HCT116 (cell line): ENCODE measurements at regions not wholly inside any gene's neighbourhood (a gene's known extent, or its start where the extent isn't known, plus 50 kb on each side); places are given as distances from the start of the nearest gene placed in this dataset.

Experiments used
- ATAC-seq: fragments of 200-7000 bp; cut with Tn5 transposase; 2 replicates; pipeline ENCODE4 v1.9.1; 2020; ENCODE audit warnings: mild to moderate bottlenecking, moderate library complexity
- BruUV-seq: library from RNA; stranded (reverse); fragments of 400-500 nt; replicated peaks from 2 replicates; lab custom pipeline; 2021; lab: Mats Ljungman, UMichigan
- CTCF ChIA-PET: fragments of 300-600 bp; sonication (Branson Sonifier 250); formaldehyde crosslinking; loops from one replicate; lab custom pipeline; 2021; ENCODE audit warnings: antibody characterized with exemption; lab: Charles Lee
- POLR2A ChIA-PET: fragments of 300-600, 350-600 bp; sonication (Branson Sonifier 250); formaldehyde crosslinking; loops from one replicate; lab custom pipeline; 2021; ENCODE audit warnings: antibody characterized with exemption; lab: Charles Lee
- RAD21 ChIA-PET, 2 experiments: fragments of 300-600 bp; sonication (Branson Sonifier 250); formaldehyde crosslinking; loops; one replicate each; lab custom pipeline; 2023; ENCODE audit warnings: low total read pairs in 2 of 2; ENCODE audit not compliant: uncharacterized antibody in 2 of 2, unreplicated experiment in 2 of 2, low non-redundant PET in 1 of 2; lab: Charles Lee
- DNase-seq: peaks from one replicate; pipeline ENCODE4 v3.0.0-alpha.2; 2010; ENCODE audit warnings: low read depth, low spot score
- H2AFZ ChIP-seq: fragments of 200-600 bp; shearing (Covaris generic), sonication (generic); 2 replicates; pipeline ENCODE4 v1.6.1; 2017; ENCODE audit warnings: low read depth, mixed run types, mixed read lengths, antibody characterized with exemption, low read length; ENCODE audit not compliant: poor library complexity, severe bottlenecking
- H3K27ac ChIP-seq: 2 replicates; pipeline ENCODE4 v1.5.1; 2012; ENCODE audit warnings: low read depth, low read length
- H3K27me3 ChIP-seq: fragments of 200-600 bp; sonication (generic); 2 replicates; pipeline ENCODE4 v1.6.1; 2016; ENCODE audit warnings: mixed run types, low read length, mixed read lengths; ENCODE audit not compliant: insufficient read depth
- H3K36me3 ChIP-seq, 2 experiments: fragments of 200-500 bp in 1 of 2; fragments of 200-600 bp in 1 of 2; sonication (Bioruptor generic) in 1 of 2; sonication (generic) in 1 of 2; 2 replicates each; pipeline versions ENCODE4 v1.5.1 to v1.6.1; 2014 to 2016; ENCODE audit warnings: low read length in 2 of 2, inconsistent platforms in 1 of 2, mixed read lengths in 1 of 2, mixed run types in 1 of 2; ENCODE audit not compliant: insufficient read depth in 2 of 2, control insufficient read depth in 1 of 2
- H3K4me1 ChIP-seq, 2 experiments: fragments of 200-600 bp in 1 of 2; sonication (generic) in 1 of 2; 2 replicates each; pipeline versions ENCODE4 v1.5.1 to v1.6.1; 2012 to 2017; ENCODE audit warnings: low read length in 2 of 2, inconsistent platforms in 1 of 2, mild to moderate bottlenecking in 1 of 2, mixed read lengths in 1 of 2, mixed run types in 1 of 2, moderate library complexity in 1 of 2; ENCODE audit not compliant: insufficient read depth in 2 of 2, control insufficient read depth in 1 of 2
- H3K4me2 ChIP-seq: fragments of 200-600 bp; sonication (generic); 2 replicates; pipeline ENCODE4 v1.6.1; 2017; ENCODE audit warnings: mixed run types, low read length, mixed read lengths
- H3K4me3 ChIP-seq, 2 experiments: fragments of 200-600 bp in 1 of 2; sonication (generic) in 1 of 2; replicated peaks in 1 of 2; 2 replicates each; pipeline ENCODE4 v1.5.1; 2011 to 2016; ENCODE audit warnings: low read length in 2 of 2, control low read depth in 1 of 2, low read depth in 1 of 2, mild to moderate bottlenecking in 1 of 2, mixed read lengths in 1 of 2, mixed run types in 1 of 2
- H3K79me2 ChIP-seq: fragments of 200-600 bp; sonication (generic); 2 replicates; pipeline ENCODE4 v1.6.1; 2017; ENCODE audit warnings: mild to moderate bottlenecking, mixed run types, low read length, moderate library complexity, mixed read lengths; ENCODE audit not compliant: insufficient read depth
- H3K9ac ChIP-seq: fragments of 200-600 bp; sonication (generic); 2 replicates; pipeline ENCODE4 v1.6.1; 2016; ENCODE audit warnings: low read length, mixed read lengths
- H3K9me2 ChIP-seq: fragments of 200-600 bp; sonication (generic), shearing (Covaris generic); 2 replicates; pipeline ENCODE4 v1.6.1; 2017; ENCODE audit warnings: mixed run types, mild to moderate bottlenecking, moderate library complexity; ENCODE audit not compliant: insufficient read depth
- H3K9me3 ChIP-seq, 2 experiments: fragments of 200-500 bp in 1 of 2; fragments of 200-600 bp in 1 of 2; sonication (Bioruptor generic) in 1 of 2; sonication (generic) in 1 of 2; 2 replicates each; pipeline ENCODE4 v1.6.1; 2014 to 2017; ENCODE audit warnings: low read length in 2 of 2, mixed read lengths in 2 of 2, inconsistent platforms in 1 of 2, low read depth in 1 of 2, mild to moderate bottlenecking in 1 of 2, mixed run types in 1 of 2, moderate library complexity in 1 of 2; ENCODE audit not compliant: control insufficient read depth in 1 of 2, insufficient read depth in 1 of 2
- H4K20me1 ChIP-seq: fragments of 200-600 bp; sonication (generic), shearing (Covaris generic); 2 replicates; pipeline ENCODE4 v1.6.1; 2017; ENCODE audit warnings: mixed run types, mild to moderate bottlenecking, moderate library complexity; ENCODE audit not compliant: insufficient read depth
- CEBPB ChIP-seq: IDR thresholded peaks from 2 replicates; pipeline ENCODE4 v1.6.1; 2012; ENCODE audit warnings: low read depth
- EGR1 ChIP-seq: IDR thresholded peaks from 2 replicates; pipeline ENCODE4 v1.6.1; 2012; ENCODE audit warnings: low read depth
- ELF1 ChIP-seq: IDR thresholded peaks from 2 replicates; pipeline ENCODE4 v1.6.1; 2012; ENCODE audit warnings: low read depth, borderline replicate concordance
- FOSL1 ChIP-seq: IDR thresholded peaks from 2 replicates; pipeline ENCODE4 v1.6.1; 2012; ENCODE audit warnings: low read depth
- JUND ChIP-seq: IDR thresholded peaks from 2 replicates; pipeline ENCODE4 v1.6.1; 2012
- MAX ChIP-seq: IDR thresholded peaks from 2 replicates; pipeline ENCODE4 v1.6.1; 2012
- POLR2A ChIP-seq: IDR thresholded peaks from 2 replicates; pipeline ENCODE4 v1.7.0; 2011; ENCODE audit warnings: borderline replicate concordance; ENCODE audit not compliant: insufficient read depth, insufficient read length; ENCODE audit errors: extremely low read depth
- POLR2AphosphoS5 ChIP-seq: IDR thresholded peaks from 2 replicates; pipeline ENCODE4 v1.6.1; 2011; ENCODE audit warnings: mild to moderate bottlenecking, low read depth, low read length, moderate library complexity
- SIN3A ChIP-seq: IDR thresholded peaks from 2 replicates; pipeline ENCODE4 v1.6.1; 2012; ENCODE audit warnings: low read depth
- TCF7L2 ChIP-seq: IDR thresholded peaks from 2 replicates; pipeline ENCODE4 v1.7.0; 2011; ENCODE audit warnings: borderline replicate concordance, inconsistent platforms; ENCODE audit not compliant: insufficient read depth, insufficient read length; ENCODE audit errors: extremely low read depth
- YY1 ChIP-seq: IDR thresholded peaks from 2 replicates; pipeline ENCODE4 v1.6.1; 2011; ENCODE audit warnings: low read length, low read depth, moderate library complexity, mild to moderate bottlenecking; ENCODE audit not compliant: insufficient replicate concordance; ENCODE audit errors: extremely low read depth
- ZFX ChIP-seq: fragments of 450-650 bp; IDR thresholded peaks from 2 replicates; pipeline ENCODE4 v1.6.1; 2017
- ZNF274 ChIP-seq: fragments of 200-500 bp; sonication (Bioruptor generic); IDR thresholded peaks from 2 replicates; pipeline ENCODE4 v1.6.1; 2014; ENCODE audit warnings: mild to moderate bottlenecking, low read depth, low read length, inconsistent platforms
- intact Hi-C: fragments of 100-400 bp; cut with micrococcal nuclease; formaldehyde crosslinking; loops from 2 replicates; pipeline ENCODE4 v1.10.0; 2022

GRCh38 chr11:115632061-115632460, 127.8 kb upstream of the CADM1 start:
- Histone ChIP-seq H3K27ac (no peak overlapping the region), H2AFZ (no peak overlapping the region), H3K4me1 (no peaks in the 10 kb centered on the region), H3K27me3 (no peaks in the 10 kb centered on the region), H3K4me3 (no peak overlapping the region), H3K9ac (no peak overlapping the region), H4K20me1 (no peaks in the 10 kb centered on the region), H3K9me2 (no peaks in the 10 kb centered on the region), H3K79me2 (no peaks in the 10 kb centered on the region), H3K4me2 (no peak overlapping the region), H3K36me3 (no peaks in the 10 kb centered on the region), H3K9me3 (peaks cover 0 to 3% of the 10 kb centered on the region in 2 experiments; a peak in 2 of 4 replicates)
- ChIA-PET RAD21 (no interaction called here), CTCF (no interaction called here), POLR2A (no interaction called here)
- DNase-seq (no peak), ATAC-seq (no peak)
- no peak for TF ChIP-seq TCF7L2
- TF ChIP-seq MAX, result no peak
- intact Hi-C loops, result no loop called here
- no TSS peak for BruUV-seq

GRCh38 chr11:115631609-115632008, 127.4 kb upstream of the CADM1 start:
- Histone ChIP-seq H2AFZ (no peak overlapping the region), H3K4me3 (no peak overlapping the region), H3K4me1 (no peaks in the 10 kb centered on the region), H3K27me3 (no peaks in the 10 kb centered on the region), H3K9me3 (peaks cover 0 to 3% of the 10 kb centered on the region in 2 experiments; a peak in 2 of 4 replicates), H3K36me3 (no peaks in the 10 kb centered on the region), H3K27ac (no peak overlapping the region), H3K4me2 (no peak overlapping the region), H3K79me2 (no peaks in the 10 kb centered on the region), H3K9ac (no peak overlapping the region), H3K9me2 (no peaks in the 10 kb centered on the region), H4K20me1 (no peaks in the 10 kb centered on the region)
- CTCF ChIA-PET, result no interaction called here
- no TSS peak for BruUV-seq
- RAD21 ChIA-PET, result no interaction called here
- POLR2A ChIA-PET, result no interaction called here
- intact Hi-C loops, result no loop called here
- no peak for DNase-seq
- no peak for ATAC-seq
- TF ChIP-seq MAX (no peak), TCF7L2 (no peak), ZFX (no peak), ZNF274 (no peak), ELF1 (no peak), POLR2A (no peak), EGR1 (no peak), CEBPB (no peak), SIN3A (no peak), FOSL1 (no peak), YY1 (no peak), POLR2AphosphoS5 (no peak), JUND (no peak)
- TF ChIP-seq, all 23 proteins: peak for 0
